PFSK-1 (cell line): ENCODE measurements at regions not wholly inside any gene's neighbourhood (a gene's known extent, or its start where the extent isn't known, plus 50 kb on each side); places are given as distances from the start of the nearest gene placed in this dataset.

Experiments
- FOXP2 ChIP-seq: optimal IDR thresholded peaks from 2 replicates; pipeline ENCODE3; 2011; ENCODE audit warnings: borderline replicate concordance, control low read depth, inconsistent platforms; ENCODE audit not compliant: insufficient read depth; ENCODE audit errors: extremely low read length, extremely low read depth
- POLR2AphosphoS5 ChIP-seq: IDR thresholded peaks from 2 replicates; pipeline ENCODE4 v1.6.1; 2012; ENCODE audit warnings: low read depth, mild to moderate bottlenecking, control low read depth, low read length, moderate library complexity
- SIN3A ChIP-seq: IDR thresholded peaks from 2 replicates; pipeline ENCODE4 v1.6.1; 2012; ENCODE audit warnings: mild to moderate bottlenecking, low read length, moderate library complexity, borderline replicate concordance; ENCODE audit not compliant: insufficient read depth
- TAF1 ChIP-seq: IDR thresholded peaks from 2 replicates; pipeline ENCODE4 v1.6.1; 2012; ENCODE audit warnings: low read length, control low read depth, borderline replicate concordance; ENCODE audit not compliant: insufficient read depth
- TF ChIP-seq, protein P1 (sequence below), 2 experiments: IDR thresholded peaks; 2 replicates each; pipeline versions ENCODE4 v1.6.1 to v1.8.0; 2011 to 2012; ENCODE audit warnings: low read depth in 2 of 2, low read length in 2 of 2, control low read depth in 1 of 2, inconsistent platforms in 1 of 2, mild to moderate bottlenecking in 1 of 2, moderate library complexity in 1 of 2; ENCODE audit not compliant: insufficient read depth in 1 of 2

DNA sequence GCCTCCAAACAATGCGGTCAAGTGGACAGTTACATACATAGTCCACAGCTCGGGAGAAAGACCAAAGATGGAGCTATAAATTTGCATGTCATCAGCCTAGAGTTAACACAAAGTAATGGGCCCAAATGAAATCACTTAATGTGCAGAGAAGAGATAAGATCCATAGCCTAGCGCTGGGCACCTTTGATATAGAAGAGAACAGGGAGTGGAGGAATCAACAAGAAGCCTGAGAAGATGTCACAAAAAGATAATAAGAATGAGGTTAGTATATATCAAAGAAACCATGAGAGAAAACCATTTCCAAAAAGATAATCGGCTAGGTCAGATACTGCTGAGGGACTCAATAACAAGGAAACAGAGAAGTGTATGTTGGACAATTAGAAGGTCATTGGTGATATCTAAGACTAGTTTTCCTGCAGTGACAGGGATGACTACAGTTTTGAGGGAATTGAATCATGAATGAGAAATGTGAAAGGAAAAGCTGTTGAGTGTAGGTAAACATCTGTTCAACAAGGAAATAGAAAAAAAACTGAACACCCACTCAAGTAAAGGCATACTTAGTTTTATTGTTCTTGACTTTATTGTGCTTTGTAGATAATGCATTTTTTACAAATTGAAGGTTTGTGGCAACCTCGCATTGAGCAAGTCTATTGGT is 68.7 kb upstream of the CDH6 start:
- TF ChIP-seq POLR2AphosphoS5 (no peak), TAF1 (no peak), FOXP2 (no peak), SIN3A (no peak)
- TF ChIP-seq, protein P1, sequence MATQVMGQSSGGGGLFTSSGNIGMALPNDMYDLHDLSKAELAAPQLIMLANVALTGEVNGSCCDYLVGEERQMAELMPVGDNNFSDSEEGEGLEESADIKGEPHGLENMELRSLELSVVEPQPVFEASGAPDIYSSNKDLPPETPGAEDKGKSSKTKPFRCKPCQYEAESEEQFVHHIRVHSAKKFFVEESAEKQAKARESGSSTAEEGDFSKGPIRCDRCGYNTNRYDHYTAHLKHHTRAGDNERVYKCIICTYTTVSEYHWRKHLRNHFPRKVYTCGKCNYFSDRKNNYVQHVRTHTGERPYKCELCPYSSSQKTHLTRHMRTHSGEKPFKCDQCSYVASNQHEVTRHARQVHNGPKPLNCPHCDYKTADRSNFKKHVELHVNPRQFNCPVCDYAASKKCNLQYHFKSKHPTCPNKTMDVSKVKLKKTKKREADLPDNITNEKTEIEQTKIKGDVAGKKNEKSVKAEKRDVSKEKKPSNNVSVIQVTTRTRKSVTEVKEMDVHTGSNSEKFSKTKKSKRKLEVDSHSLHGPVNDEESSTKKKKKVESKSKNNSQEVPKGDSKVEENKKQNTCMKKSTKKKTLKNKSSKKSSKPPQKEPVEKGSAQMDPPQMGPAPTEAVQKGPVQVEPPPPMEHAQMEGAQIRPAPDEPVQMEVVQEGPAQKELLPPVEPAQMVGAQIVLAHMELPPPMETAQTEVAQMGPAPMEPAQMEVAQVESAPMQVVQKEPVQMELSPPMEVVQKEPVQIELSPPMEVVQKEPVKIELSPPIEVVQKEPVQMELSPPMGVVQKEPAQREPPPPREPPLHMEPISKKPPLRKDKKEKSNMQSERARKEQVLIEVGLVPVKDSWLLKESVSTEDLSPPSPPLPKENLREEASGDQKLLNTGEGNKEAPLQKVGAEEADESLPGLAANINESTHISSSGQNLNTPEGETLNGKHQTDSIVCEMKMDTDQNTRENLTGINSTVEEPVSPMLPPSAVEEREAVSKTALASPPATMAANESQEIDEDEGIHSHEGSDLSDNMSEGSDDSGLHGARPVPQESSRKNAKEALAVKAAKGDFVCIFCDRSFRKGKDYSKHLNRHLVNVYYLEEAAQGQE (IDR thresholded peaks at IDR 0.05; ENCODE audit: insufficient read depth in 1 of 2, low read depth in 2 of 2, low read length in 2 of 2) = no peak

DNA sequence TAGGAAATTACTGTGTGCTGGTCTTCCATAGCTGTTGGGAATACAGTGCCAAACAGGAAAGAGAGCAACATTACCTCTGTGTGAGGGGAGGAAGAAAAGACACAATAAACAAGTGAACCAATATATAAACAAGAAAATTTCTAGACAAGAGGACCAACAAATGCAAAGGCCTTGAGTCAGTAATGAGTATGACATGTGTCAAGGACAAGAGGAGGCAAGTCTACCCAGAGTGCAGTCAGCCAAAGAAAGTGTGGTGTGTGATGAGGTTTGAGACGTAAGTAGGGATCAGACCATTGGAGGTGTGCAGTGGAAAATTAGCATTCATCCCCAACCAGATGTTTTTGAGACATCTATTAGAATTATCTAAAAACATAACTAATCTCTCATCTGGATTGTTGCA is 69.5 kb upstream of the CDH6 start:
- TF ChIP-seq SIN3A (no peak), TAF1 (no peak), POLR2AphosphoS5 (no peak), FOXP2 (no peak)
- TF ChIP-seq, protein P1 (IDR thresholded peaks at IDR 0.05; ENCODE audit: insufficient read depth in 1 of 2, low read depth in 2 of 2, low read length in 2 of 2) = no peak

DNA sequence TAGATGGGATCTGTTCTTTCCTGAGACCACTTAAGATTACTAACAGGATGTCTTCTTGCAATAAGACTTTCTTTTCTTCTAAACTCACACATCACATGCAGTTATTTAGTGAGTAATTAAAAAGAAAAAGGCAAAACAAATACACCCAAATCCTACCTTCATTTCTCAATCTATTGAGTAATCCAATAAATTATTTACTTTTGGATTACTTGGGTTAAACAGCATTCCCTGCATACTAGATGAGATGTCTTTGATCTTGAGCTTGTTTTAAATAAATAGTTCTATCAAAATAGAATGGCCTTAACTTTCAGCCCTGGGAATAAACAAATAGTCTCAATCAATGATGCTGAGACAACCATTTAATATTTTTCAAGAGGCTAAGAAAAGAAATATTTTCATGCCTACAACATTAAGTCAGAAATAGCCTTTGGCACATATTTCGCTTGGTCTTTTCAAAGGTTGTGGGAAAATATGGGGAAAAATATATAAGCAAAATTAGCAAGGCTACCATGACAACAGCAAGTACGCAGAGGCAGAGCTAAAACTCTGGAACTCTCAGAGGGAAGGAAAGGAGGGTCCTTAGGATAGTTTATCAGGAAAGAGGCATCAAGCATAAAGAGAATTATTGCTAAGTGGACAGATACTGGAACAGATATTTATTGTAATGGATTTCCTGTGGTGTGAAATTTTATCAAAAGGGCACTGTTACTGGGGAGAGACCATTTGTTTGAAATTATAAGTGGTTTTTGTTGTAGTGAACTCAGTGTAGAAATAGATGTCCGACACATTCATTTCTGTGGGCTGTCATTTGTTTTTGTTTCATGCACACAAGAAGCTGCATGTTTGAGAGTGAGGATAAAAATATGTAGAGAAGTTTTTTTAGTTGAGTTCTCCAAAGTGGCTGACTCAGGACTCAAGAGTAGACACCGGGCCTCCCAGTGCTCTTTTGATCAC is 70.2 kb upstream of the CDH6 start:
- TF ChIP-seq POLR2AphosphoS5 (no peak), SIN3A (no peak), TAF1 (no peak), FOXP2 (no peak)
- TF ChIP-seq, protein P1 (IDR thresholded peaks at IDR 0.05; ENCODE audit: insufficient read depth in 1 of 2, low read depth in 2 of 2, low read length in 2 of 2) = no peak

DNA sequence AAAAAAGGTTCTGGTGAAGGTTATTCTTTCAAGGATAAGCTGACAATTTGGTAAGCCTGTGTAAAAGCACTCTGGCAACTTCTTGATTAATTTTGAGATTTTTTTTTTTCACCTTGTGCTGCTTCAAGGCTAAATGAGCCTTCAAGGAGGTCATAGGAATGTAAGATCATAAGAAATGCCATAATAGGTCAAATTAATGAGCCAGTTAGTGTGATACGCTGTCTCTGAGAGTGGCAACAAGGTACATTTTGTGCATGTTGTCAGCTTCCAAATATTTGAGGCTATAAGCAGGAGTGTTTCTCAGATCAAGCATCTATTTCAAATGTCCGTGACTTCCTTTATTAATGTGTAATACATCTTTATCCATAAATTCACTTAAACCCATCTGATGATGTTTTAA is 72.3 kb upstream of the CDH6 start:
- TF ChIP-seq, protein P1 (IDR thresholded peaks at IDR 0.05; ENCODE audit: insufficient read depth in 1 of 2, low read depth in 2 of 2, low read length in 2 of 2) = no peak
- no peak for TF ChIP-seq SIN3A
- TF ChIP-seq POLR2AphosphoS5 = no peak
- TF ChIP-seq FOXP2 = no peak
- no peak for TF ChIP-seq TAF1
